ENCODE measurements at regions not wholly inside any gene's neighbourhood (a gene's known extent, or its start where the extent isn't known, plus 50 kb on each side); places are given as distances from the start of the nearest gene placed in this dataset.
A peak's percentile ranks its signal among the peaks of the same experiment; 100 is the strongest.

DNA sequence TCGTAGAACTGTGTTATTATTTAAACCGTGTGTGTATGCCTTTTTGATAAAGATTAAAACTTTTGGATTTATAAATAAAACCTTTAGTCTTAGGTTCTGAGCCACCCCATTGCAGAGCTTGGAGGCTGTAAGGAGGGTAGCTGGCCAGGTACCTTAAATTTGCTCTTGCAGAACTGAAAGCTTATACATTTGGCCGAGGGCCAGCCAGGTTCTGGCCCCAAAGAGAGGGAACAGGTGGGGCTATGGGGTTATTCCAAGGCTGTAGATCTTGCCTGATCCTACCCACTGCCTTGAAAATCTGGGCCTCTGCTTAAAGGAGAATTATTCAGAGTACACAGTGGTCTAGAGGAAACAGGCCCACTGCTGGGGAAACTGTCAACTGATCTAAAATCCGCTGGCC lies 59.6 kb downstream of the CAMK2N1 start:
- TF ChIP-seq, protein P1, sequence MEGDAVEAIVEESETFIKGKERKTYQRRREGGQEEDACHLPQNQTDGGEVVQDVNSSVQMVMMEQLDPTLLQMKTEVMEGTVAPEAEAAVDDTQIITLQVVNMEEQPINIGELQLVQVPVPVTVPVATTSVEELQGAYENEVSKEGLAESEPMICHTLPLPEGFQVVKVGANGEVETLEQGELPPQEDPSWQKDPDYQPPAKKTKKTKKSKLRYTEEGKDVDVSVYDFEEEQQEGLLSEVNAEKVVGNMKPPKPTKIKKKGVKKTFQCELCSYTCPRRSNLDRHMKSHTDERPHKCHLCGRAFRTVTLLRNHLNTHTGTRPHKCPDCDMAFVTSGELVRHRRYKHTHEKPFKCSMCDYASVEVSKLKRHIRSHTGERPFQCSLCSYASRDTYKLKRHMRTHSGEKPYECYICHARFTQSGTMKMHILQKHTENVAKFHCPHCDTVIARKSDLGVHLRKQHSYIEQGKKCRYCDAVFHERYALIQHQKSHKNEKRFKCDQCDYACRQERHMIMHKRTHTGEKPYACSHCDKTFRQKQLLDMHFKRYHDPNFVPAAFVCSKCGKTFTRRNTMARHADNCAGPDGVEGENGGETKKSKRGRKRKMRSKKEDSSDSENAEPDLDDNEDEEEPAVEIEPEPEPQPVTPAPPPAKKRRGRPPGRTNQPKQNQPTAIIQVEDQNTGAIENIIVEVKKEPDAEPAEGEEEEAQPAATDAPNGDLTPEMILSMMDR (conservative IDR thresholded peaks at IDR 0.05; ENCODE audit: control insufficient read depth, insufficient read depth, low read depth, low read length) = no peak
- DNase-seq (ENCODE audit: low read depth) = no peak
- H3K4me3 ChIP-seq (ENCODE audit: control insufficient read depth, low read depth, low read length) = no peak overlapping the region

- no peak for DNase-seq (ENCODE audit: low read depth)
- TF ChIP-seq, protein P1 (conservative IDR thresholded peaks at IDR 0.05; ENCODE audit: control insufficient read depth, insufficient read depth, low read depth, low read length) = no peak
- H3K4me3 ChIP-seq (ENCODE audit: control insufficient read depth, low read depth, low read length) = no peak overlapping the region
Measured at GRCh38 chr1:20425622-20426021, 60.4 kb downstream of the CAMK2N1 start.

DNA sequence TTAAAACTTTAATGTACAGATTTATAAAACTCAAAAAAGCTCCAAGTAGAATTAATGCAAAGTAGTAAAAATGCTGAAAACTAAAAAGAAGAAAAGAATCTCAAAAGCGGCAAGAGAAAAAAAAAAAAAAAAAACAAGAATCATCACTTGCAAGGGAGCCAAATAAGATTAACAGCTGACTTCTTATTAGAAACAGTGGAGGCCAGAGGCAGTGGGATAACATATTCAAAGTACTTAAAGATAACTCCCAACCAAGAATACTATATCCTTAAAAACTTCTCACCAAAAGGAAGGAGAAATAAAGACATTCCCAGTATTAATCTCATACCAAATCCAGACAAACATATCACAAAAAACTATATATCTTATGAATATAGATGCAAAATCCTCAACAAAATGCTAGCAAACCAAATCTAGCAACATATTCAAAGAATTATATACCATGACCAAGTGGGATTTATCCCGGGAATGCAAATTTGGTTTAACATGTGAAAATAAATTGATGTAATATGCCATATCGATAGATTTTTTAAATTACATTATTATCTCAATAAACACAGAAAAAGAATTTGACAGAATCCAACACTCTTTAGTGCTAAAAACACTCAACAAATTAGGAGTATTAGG lies 62.7 kb downstream of the CAMK2N1 start:
- peak; percentile 21 for DNase-seq (ENCODE audit: low read depth)
- no peak overlapping the region for H3K4me3 ChIP-seq (ENCODE audit: control insufficient read depth, low read depth, low read length)
- TF ChIP-seq, protein P1 (conservative IDR thresholded peaks at IDR 0.05; ENCODE audit: control insufficient read depth, insufficient read depth, low read depth, low read length) = no peak

DNA sequence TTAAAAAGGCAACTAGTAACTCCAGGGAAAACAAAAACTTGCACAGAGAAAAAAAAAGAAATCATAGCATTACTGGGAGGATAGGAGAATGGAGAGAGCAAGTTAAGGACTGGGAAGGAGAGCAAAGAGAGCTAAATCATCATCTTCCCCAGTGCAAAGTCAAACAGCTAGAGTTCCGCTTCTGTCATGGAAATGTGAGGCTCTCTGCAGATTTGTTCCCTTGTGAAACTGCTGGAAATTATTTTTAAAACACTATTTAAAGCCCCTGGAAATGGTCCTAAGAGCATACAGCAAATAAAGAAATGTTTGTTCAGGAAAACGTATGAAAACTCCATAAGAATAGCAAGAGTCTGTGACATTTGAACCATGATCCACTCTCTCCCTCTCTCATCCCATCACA lies 64.6 kb downstream of the CAMK2N1 start:
- DNase-seq (ENCODE audit: low read depth) = no peak
- H3K4me3 ChIP-seq (ENCODE audit: control insufficient read depth, low read depth, low read length) = no peak overlapping the region
- TF ChIP-seq, protein P1 (conservative IDR thresholded peaks at IDR 0.05; ENCODE audit: control insufficient read depth, insufficient read depth, low read depth, low read length) = no peak

- H3K4me3 ChIP-seq (ENCODE audit: control insufficient read depth, low read depth, low read length) = no peak overlapping the region
- DNase-seq (ENCODE audit: low read depth) = no peak
- TF ChIP-seq, protein P1 (conservative IDR thresholded peaks at IDR 0.05; ENCODE audit: control insufficient read depth, insufficient read depth, low read depth, low read length) = no peak
Measured at GRCh38 chr1:20417581-20417980, 68.4 kb downstream of the CAMK2N1 start.

- peak; percentile 5 for DNase-seq (ENCODE audit: low read depth)
- TF ChIP-seq, protein P1 (conservative IDR thresholded peaks at IDR 0.05; ENCODE audit: control insufficient read depth, insufficient read depth, low read depth, low read length) = no peak
- no peak overlapping the region for H3K4me3 ChIP-seq (ENCODE audit: control insufficient read depth, low read depth, low read length)
Measured at GRCh38 chr1:20416706-20417105, 69.3 kb downstream of the CAMK2N1 start.

- TF ChIP-seq, protein P1 (conservative IDR thresholded peaks at IDR 0.05; ENCODE audit: control insufficient read depth, insufficient read depth, low read depth, low read length) = no peak
- no peak for DNase-seq (ENCODE audit: low read depth)
- no peak overlapping the region for H3K4me3 ChIP-seq (ENCODE audit: control insufficient read depth, low read depth, low read length)
Measured at GRCh38 chr1:20413776-20414140, 72.3 kb downstream of the CAMK2N1 start.
